GM21390 (cell line): ENCODE measurements at regions not wholly inside any gene's neighbourhood (a gene's known extent, or its start where the extent isn't known, plus 50 kb on each side); places are given as distances from the start of the nearest gene placed in this dataset.
"Not testable (repeated sequence)": the region's sequence is repeated elsewhere in the genome, so short reads cannot be mapped to it uniquely, and the experiment has no call there.

ENCODE experiments used
- ATAC-seq: cut with Tn5 transposase; IDR thresholded peaks from one replicate; pipeline ENCODE4 v1.9.1; 2021; ENCODE audit not compliant: unreplicated experiment

- no peak for ATAC-seq
Observed at GRCh38 chr13:21910546-21910945, 239.7 kb downstream of the FGF9 start.

- ATAC-seq = no peak
Observed at GRCh38 chr13:21911646-21912298, 240.9 kb downstream of the FGF9 start.

GRCh38 chr13:21913010-21913409, 242.1 kb downstream of the FGF9 start:
- no peak for ATAC-seq

GRCh38 chr13:21917086-21918015, 246.5 kb downstream of the FGF9 start:
- no peak for ATAC-seq

GRCh38 chr13:21920802-21921201, 249.9 kb downstream of the FGF9 start:
- ATAC-seq = not testable (repeated sequence)

DNA sequence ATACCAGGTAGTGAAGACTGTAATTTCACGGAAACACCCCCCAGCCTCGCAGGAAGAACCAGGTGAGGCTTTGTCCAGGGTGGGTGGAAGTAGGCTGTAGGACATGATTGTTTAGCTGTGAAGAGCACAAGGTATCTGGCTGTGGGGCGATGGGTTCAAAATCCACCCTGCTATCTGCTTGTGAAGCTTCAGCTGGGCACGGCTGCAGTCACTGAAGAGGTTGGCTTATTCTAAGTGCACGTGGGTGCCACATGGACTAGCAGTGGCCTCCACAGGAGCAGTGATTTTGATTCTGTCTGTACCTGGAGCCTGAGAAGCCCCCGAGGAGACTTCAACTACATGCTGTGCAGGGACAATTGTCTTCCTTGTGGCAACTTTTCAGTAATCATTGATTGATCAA, 254.1 kb downstream of the FGF9 start:
- ATAC-seq = no peak

GRCh38 chr13:21925720-21926119, 254.8 kb downstream of the FGF9 start:
- ATAC-seq = no peak

DNA sequence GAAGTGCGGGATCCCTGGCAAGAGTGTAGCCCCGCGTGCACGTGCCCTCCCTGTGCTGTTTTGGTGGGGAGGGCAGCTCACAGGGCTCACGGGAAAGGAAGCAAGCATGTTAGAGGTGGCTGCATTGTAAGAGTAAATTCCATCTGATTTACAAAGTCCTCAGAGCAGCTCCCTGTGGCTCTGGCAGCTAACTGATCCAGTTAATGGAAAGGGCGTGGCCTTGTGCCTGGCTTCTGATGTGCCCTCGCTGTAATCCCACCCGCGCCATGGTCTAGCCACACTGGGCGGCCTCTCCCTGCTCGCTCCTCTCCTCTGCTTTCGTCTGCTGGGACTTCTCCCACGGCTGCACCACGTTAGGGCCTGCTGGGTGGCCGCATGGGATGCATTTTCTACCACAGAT, 258.5 kb downstream of the FGF9 start:
- ATAC-seq = no peak

DNA sequence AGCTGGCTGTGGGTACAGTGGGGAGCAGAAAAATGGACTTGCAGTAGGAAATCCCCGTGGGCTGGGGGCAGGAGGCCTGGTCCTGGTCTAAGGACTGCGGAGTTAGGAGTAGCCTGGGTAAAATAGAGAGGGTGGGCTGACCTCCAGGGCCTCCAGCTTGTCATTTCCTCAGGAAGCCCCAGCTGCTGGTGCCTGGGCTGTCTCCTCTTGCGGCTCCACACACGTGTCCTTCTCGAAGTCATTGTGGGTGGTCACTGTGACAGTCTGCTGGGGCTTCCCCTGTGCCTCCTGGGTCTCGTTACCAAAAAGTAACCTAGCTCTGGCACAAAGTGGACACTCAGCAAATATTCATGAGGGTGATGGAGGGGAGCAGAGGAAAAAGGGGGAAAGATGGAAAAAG, 259.7 kb downstream of the FGF9 start:
- ATAC-seq = no peak

- no peak for ATAC-seq
Observed at GRCh38 chr13:21932578-21932977, 261.7 kb downstream of the FGF9 start.

DNA sequence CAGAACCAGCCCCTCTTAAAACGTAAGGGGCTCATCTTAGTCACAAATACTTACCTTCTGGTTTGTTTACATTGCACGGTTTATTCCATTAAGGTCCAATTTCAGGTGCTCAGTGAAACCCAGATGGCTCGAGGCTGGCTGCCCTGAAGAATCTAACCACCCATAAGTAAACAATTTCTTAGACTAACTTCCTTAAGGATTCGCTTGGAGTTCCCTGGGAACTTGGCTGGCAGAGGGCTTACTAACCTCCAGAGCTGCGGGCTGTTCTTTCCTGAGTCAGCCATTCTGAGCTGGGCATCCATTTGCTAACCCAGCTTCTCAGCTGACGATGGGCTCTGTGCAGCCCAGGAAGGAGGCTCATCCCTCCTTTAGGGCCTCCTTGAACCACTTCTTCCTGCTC, 262.1 kb downstream of the FGF9 start:
- no peak for ATAC-seq

DNA sequence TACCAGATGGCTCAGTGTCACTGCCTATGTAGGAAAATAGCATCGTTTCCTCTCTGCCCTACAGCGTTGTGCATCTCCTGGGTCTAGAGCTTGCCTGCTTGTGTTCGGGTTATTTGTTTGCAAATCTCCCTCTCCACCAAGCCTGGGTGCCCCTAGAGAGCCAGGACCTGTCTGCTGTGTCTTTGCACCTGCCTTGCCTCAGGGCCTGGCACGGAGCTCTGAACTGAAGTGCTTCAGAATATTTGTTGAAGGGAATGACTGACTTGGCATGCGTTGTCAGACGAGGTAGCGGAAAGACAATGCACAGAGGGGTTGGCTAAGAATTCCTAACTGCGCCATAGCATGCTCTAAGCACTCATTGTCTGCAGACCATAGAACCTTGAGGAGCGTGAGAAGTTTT, 263.4 kb downstream of the FGF9 start:
- no peak for ATAC-seq

DNA sequence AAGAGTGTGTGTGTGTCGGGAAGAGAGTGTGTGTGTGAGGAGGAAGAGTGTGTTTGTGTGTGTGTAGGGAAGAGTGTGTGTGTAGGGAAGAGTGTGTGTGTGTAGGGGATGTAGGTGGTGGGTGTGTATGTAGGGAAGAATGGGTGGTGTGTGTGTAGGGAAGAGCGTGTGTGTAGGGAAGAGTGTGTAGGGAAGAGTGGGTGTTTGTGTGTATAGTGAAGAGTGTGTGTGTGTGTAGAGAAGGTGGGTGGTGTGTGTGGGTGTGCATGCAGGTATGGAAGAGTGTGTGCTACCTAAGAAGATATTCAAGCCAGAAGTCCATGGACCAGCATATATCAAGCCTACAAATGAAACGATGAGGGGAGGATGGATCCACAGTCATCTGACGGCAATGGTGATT, 265.8 kb downstream of the FGF9 start:
- ATAC-seq = no peak

DNA sequence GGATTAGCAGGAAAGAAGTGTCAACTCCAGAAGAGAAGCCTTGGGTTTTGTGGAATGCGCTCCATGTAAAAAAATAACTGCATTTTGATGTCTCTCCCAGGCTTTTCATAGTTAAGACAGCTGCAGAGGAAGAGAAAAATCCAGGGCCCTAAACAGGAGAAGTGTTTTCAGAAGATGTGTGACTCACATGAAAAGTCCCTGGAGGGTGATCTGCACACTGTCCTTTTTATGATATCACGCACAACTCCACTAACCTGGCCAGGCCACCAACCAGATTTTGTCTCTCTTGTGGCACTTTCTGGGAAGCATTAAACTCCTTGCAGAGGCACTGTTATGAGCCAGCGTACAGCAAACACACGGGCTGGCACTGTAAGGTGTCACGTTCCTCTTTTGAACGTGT, 267.3 kb downstream of the FGF9 start:
- no peak for ATAC-seq

GRCh38 chr13:21938636-21939035, 267.8 kb downstream of the FGF9 start:
- ATAC-seq = no peak

GRCh38 chr13:21942061-21942460, 271.2 kb downstream of the FGF9 start:
- no peak for ATAC-seq

- ATAC-seq = no peak
Observed at GRCh38 chr13:21944610-21945009, 273.7 kb downstream of the FGF9 start.

- ATAC-seq = no peak
Observed at GRCh38 chr13:21945195-21945594, 274.3 kb downstream of the FGF9 start.

DNA sequence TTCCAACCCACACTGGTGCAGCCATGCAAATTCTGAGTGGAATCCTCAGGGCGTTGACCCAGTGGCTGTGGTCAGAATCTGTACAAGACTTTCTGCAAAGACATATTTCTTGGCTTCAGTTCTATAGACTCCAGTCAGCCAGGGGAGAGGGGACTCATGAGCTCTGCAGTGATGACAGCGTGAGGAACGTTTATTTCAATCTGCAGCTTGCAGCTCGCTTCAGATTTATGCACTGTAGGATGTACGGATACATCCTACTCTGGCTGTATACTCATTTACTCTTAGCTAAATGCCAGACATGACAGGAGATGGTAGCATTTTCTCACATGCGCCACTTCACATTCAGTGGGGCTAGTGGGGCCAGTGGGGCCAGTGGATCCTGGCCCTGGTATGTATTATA, 276.1 kb downstream of the FGF9 start:
- no peak for ATAC-seq

- ATAC-seq = peak; percentile 90
Observed at GRCh38 chr13:21948769-21949474, 278.0 kb downstream of the FGF9 start.

DNA sequence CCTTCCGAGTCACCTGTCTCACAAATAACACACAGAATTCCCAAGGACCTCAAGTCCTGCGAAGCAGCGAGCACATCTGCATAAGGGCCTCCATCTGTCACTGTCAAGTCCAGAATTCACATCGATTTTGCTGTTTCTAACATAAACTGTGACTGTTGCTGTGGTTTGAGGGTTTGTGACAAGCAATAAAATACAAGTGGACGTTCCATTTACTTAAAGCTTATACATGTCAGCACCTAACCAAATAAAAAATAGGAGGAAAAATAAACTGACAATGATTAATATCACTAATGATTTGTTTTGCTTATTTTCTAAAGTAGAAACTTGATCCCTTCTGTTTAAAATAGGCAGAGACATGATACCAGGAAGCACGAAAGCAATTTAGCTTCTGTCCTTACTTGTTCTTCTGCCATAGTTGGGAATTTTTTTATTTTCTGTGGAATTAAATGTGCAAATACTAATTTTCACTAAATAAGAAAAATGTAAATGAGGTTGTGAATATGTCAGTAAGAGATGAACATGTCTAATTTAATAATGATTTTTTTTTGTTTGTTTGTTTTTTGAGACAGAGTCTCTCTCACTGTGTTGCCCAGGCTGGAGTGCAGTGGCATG, 279.1 kb downstream of the FGF9 start:
- ATAC-seq = no peak
